Upper lobe of left lung (tissue), 4 donors: ENCODE measurements at regions not wholly inside any gene's neighbourhood (a gene's known extent, or its start where the extent isn't known, plus 50 kb on each side); places are given as distances from the start of the nearest gene placed in this dataset.

Experiments
- CTCF ChIP-seq, 6 experiments: fragments of 450-650 bp in 4 of 6; fragments of 200-600 bp in 2 of 6; sonication (generic) in 2 of 6; IDR thresholded peaks; one replicate each; pipeline ENCODE4 v1.5.1; 2016 to 2019; ENCODE audit warnings: antibody characterized with exemption in 6 of 6
- EP300 ChIP-seq, 4 donors: sonication (generic); formaldehyde crosslinking; IDR thresholded peaks; one replicate each; pipeline ENCODE4 v1.5.1; 2017; ENCODE audit warnings: antibody characterized with exemption in 4 of 4, control low read depth in 2 of 4
- POLR2A ChIP-seq, 4 donors: fragments of 450-650 bp; IDR thresholded peaks; one replicate each; pipeline ENCODE4 v1.5.1; 2016 to 2017; ENCODE audit warnings: antibody characterized with exemption in 4 of 4, mild to moderate bottlenecking in 2 of 4
- POLR2AphosphoS5 ChIP-seq, 2 donors: sonication (generic); formaldehyde crosslinking; IDR thresholded peaks; one replicate each; pipeline ENCODE4 v1.5.1; 2017; ENCODE audit warnings: antibody characterized with exemption in 2 of 2

GRCh38 chr2:18464913-18465312 lies 95.5 kb downstream of the RDH14 start:
- TF ChIP-seq CTCF (IDR thresholded peaks at IDR 0.05) (no peak), POLR2AphosphoS5 (IDR thresholded peaks at IDR 0.05) (no peak), POLR2A (IDR thresholded peaks at IDR 0.05) (no peak), EP300 (IDR thresholded peaks at IDR 0.05) (no peak)
